Glutamatergic neuron (in vitro differentiated cells): ENCODE measurements at regions not wholly inside any gene's neighbourhood (a gene's known extent, or its start where the extent isn't known, plus 50 kb on each side); places are given as distances from the start of the nearest gene placed in this dataset.

ENCODE experiments used
- DNase-seq: peaks from one replicate; pipeline ENCODE4 v3.0.0; 2022
- H3K27ac Mint-ChIP-seq: one replicate; pipeline ENCODE4 v1.8.0; 2020; ENCODE audit warnings: mild to moderate bottlenecking, mixed read lengths, inconsistent platforms; ENCODE audit not compliant: unreplicated experiment
- H3K27me3 Mint-ChIP-seq: one replicate; pipeline ENCODE4 v1.8.0; 2020; ENCODE audit warnings: mild to moderate bottlenecking, moderate library complexity, mixed read lengths, inconsistent platforms; ENCODE audit not compliant: unreplicated experiment
- H3K36me3 Mint-ChIP-seq: one replicate; pipeline ENCODE4 v1.8.0; 2020; ENCODE audit warnings: mild to moderate bottlenecking, mixed read lengths, inconsistent platforms; ENCODE audit not compliant: unreplicated experiment
- H3K4me1 Mint-ChIP-seq: one replicate; pipeline ENCODE4 v1.8.0; 2020; ENCODE audit warnings: mild to moderate bottlenecking, low read depth, mixed read lengths, inconsistent platforms; ENCODE audit not compliant: unreplicated experiment
- H3K4me3 Mint-ChIP-seq: one replicate; pipeline ENCODE4 v1.8.0; 2020; ENCODE audit warnings: mild to moderate bottlenecking, mixed read lengths, inconsistent platforms; ENCODE audit not compliant: unreplicated experiment
- H3K9me3 Mint-ChIP-seq: one replicate; pipeline ENCODE4 v1.8.0; 2020; ENCODE audit warnings: mild to moderate bottlenecking, moderate library complexity, mixed read lengths, inconsistent platforms; ENCODE audit not compliant: unreplicated experiment
- CTCF ChIP-seq: fragments of 200-600 bp; sonication (generic); IDR thresholded peaks from one replicate; pipeline ENCODE4 v1.5.0; 2021; ENCODE audit not compliant: partially characterized antibody, unreplicated experiment

GRCh38 chr13:72504131-72504841, 223.1 kb downstream of the MZT1 start:
- Mint-ChIP-seq H3K9me3 (no peaks in the 10 kb centered on the region), H3K36me3 (no peaks in the 10 kb centered on the region), H3K27me3 (peaks cover 3% of the 10 kb centered on the region), H3K4me3 (no peak overlapping the region), H3K27ac (peak overlapping the region; percentile 95), H3K4me1 (peaks cover 43% of the 10 kb centered on the region)
- no peak for TF ChIP-seq CTCF
- no peak for DNase-seq

GRCh38 chr13:72500851-72501250, 226.6 kb downstream of the MZT1 start:
- Mint-ChIP-seq H3K36me3 (no peaks in the 10 kb centered on the region), H3K27me3 (peaks cover 3% of the 10 kb centered on the region), H3K4me1 (peaks cover 25% of the 10 kb centered on the region)

GRCh38 chr13:72495681-72496080, 231.7 kb downstream of the MZT1 start:
- H3K4me1 Mint-ChIP-seq, result no peaks in the 10 kb centered on the region
- no peak overlapping the region for H3K4me3 Mint-ChIP-seq
- no peak for TF ChIP-seq CTCF
- H3K27me3 Mint-ChIP-seq, result no peaks in the 10 kb centered on the region
- DNase-seq, result no peak
- no peaks in the 10 kb centered on the region for H3K9me3 Mint-ChIP-seq
- no peaks in the 10 kb centered on the region for H3K36me3 Mint-ChIP-seq
- no peak overlapping the region for H3K27ac Mint-ChIP-seq

More at GRCh38 chr13:72500851-72501250, 226.6 kb downstream of the MZT1 start:
- no peaks in the 10 kb centered on the region for H3K9me3 Mint-ChIP-seq
- DNase-seq, result no peak
- H3K27ac Mint-ChIP-seq, result no peak overlapping the region
- TF ChIP-seq CTCF, result no peak
- no peak overlapping the region for H3K4me3 Mint-ChIP-seq

- H3K27me3 Mint-ChIP-seq, result no peaks in the 10 kb centered on the region
- peaks cover 4% of the 10 kb centered on the region for H3K9me3 Mint-ChIP-seq
- H3K36me3 Mint-ChIP-seq, result no peaks in the 10 kb centered on the region
- DNase-seq, result no peak
- no peak overlapping the region for H3K27ac Mint-ChIP-seq
- H3K4me3 Mint-ChIP-seq, result no peak overlapping the region
- TF ChIP-seq CTCF, result no peak
- no peaks in the 10 kb centered on the region for H3K4me1 Mint-ChIP-seq
Measured at GRCh38 chr13:72489751-72490150, 237.7 kb downstream of the MZT1 start.

- DNase-seq, result no peak
- Mint-ChIP-seq H3K36me3 (no peaks in the 10 kb centered on the region), H3K9me3 (peaks cover 2% of the 10 kb centered on the region), H3K27me3 (no peaks in the 10 kb centered on the region), H3K4me1 (peaks cover 10% of the 10 kb centered on the region), H3K27ac (no peak overlapping the region), H3K4me3 (no peak overlapping the region)
- no peak for TF ChIP-seq CTCF
Measured at GRCh38 chr13:72473321-72473720, 254.1 kb downstream of the MZT1 start.
